ENCODE measurements at regions not wholly inside any gene's neighbourhood (a gene's known extent, or its start where the extent isn't known, plus 50 kb on each side); places are given as distances from the start of the nearest gene placed in this dataset.

DNA sequence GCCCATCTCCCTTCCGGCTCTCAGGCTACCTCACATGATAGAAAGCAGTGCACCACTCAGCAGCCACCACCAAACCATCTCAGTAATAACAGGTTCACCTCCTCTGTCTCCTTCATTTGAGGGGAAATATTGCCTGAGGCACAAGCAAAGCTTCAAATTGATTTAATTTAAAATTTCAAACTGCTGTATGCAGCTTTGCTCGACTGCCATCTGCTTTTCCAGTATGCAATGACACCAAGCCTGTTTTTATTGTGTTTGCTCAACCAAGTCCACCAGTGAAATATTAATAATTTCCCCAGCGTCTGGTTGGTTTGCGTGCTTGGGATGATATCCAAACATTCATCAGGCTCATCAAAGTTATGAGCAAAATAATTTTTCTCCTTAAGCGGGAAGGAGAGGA, 552.4 kb upstream of the DAB1 start:
- no peak overlapping the region for H3K27ac ChIP-seq (ENCODE audit: low read depth in 2 of 2, low read length in 1 of 2)
- no peak overlapping the region for H3K4me3 ChIP-seq (ENCODE audit: low read depth in 1 of 2, low read length in 2 of 2)
- no peaks in the 10 kb centered on the region for H3K27me3 ChIP-seq (ENCODE audit: control insufficient read depth in 1 of 2, insufficient read depth in 2 of 2, low read length in 2 of 2)
- 74 to 76% methylated on average over 5 of the region's 5 CpGs for WGBS, 2 donors
- H3K4me1 ChIP-seq (ENCODE audit: control insufficient read depth in 2 of 2, insufficient read depth in 2 of 2, low read length in 1 of 2): no peaks in the 10 kb centered on the region
- no peaks in the 10 kb centered on the region for H3K9me3 ChIP-seq (ENCODE audit: control insufficient read depth in 2 of 2, insufficient read depth in 1 of 2, low read depth in 1 of 2, low read length in 1 of 2)
- H3K36me3 ChIP-seq (ENCODE audit: control insufficient read depth in 2 of 2, insufficient read depth in 2 of 2, low read length in 1 of 2): no peaks in the 10 kb centered on the region

- Histone ChIP-seq H3K4me1 (ENCODE audit: control insufficient read depth in 2 of 2, insufficient read depth in 2 of 2, low read length in 1 of 2) (no peaks in the 10 kb centered on the region), H3K4me3 (ENCODE audit: low read depth in 1 of 2, low read length in 2 of 2) (no peak overlapping the region), H3K27ac (ENCODE audit: low read depth in 2 of 2, low read length in 1 of 2) (no peak overlapping the region), H3K36me3 (ENCODE audit: control insufficient read depth in 2 of 2, insufficient read depth in 2 of 2, low read length in 1 of 2) (no peaks in the 10 kb centered on the region), H3K27me3 (ENCODE audit: control insufficient read depth in 1 of 2, insufficient read depth in 2 of 2, low read length in 2 of 2) (no peaks in the 10 kb centered on the region), H3K9me3 (ENCODE audit: control insufficient read depth in 2 of 2, insufficient read depth in 1 of 2, low read depth in 1 of 2, low read length in 1 of 2) (no peaks in the 10 kb centered on the region)
- WGBS, 2 donors: 75 to 83% methylated on average over 5 of the region's 5 CpGs
Observed at GRCh38 chr1:57968321-57968720, 544.5 kb upstream of the DAB1 start.

DNA sequence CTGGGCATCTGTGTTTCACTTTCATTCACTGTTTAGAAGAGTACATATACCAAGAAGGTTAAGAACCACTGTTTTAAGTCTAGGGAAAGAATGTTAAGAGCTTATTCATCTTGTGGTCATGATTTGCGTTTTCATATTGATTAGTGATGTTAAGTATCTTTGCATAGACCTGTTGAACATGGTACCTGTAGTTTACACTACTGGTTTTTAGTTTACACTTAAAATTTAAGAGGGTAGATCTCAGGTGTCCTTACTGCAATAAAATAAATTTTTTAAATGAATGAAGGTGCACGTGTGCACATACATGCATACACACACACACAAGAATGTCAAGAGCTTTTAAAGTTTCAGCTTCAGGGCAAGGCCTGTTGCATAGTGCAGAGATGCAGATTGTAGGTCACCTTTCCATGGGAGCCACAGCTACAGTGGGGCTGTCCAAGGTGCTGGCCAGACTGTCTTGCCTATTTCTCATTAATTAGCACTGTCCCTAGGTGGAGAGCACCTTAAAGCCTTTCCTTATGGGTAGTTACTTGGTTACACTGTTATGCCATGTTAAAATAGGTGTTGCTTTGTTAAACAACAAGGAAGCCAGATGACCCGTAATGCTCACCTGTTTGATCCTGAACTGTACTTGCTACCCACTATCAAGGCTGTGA, 543.0 kb upstream of the DAB1 start:
- no peaks in the 10 kb centered on the region for H3K9me3 ChIP-seq (ENCODE audit: control insufficient read depth in 2 of 2, insufficient read depth in 1 of 2, low read depth in 1 of 2, low read length in 1 of 2)
- no peak overlapping the region for H3K4me3 ChIP-seq (ENCODE audit: low read depth in 1 of 2, low read length in 2 of 2)
- no peaks in the 10 kb centered on the region for H3K4me1 ChIP-seq (ENCODE audit: control insufficient read depth in 2 of 2, insufficient read depth in 2 of 2, low read length in 1 of 2)
- no peaks in the 10 kb centered on the region for H3K27me3 ChIP-seq (ENCODE audit: control insufficient read depth in 1 of 2, insufficient read depth in 2 of 2, low read length in 2 of 2)
- WGBS, 2 donors: 42 to 43% methylated on average over 3 of the region's 3 CpGs
- H3K36me3 ChIP-seq (ENCODE audit: control insufficient read depth in 2 of 2, insufficient read depth in 2 of 2, low read length in 1 of 2): no peaks in the 10 kb centered on the region
- H3K27ac ChIP-seq (ENCODE audit: low read depth in 2 of 2, low read length in 1 of 2): no peak overlapping the region

DNA sequence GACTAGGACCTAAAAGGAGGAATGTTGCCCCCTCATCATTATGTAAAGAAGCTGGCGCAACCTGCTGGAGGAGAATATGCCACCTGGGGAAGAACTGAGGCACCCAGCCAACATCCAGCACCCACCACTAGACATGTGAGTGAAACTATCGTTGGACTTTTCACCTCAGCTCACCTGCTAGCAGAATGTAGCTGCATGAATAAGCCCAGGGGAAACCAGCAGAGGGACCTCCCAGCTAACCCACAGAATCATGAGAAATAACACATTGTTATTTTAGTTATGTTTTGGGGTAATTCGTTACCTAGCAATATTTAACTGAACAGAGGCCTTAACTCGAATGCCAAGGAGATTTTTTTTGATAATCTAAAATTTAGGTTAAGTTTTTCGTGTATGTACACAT, 542.5 kb upstream of the DAB1 start:
- no peaks in the 10 kb centered on the region for H3K27me3 ChIP-seq (ENCODE audit: control insufficient read depth in 1 of 2, insufficient read depth in 2 of 2, low read length in 2 of 2)
- no peak overlapping the region for H3K4me3 ChIP-seq (ENCODE audit: low read depth in 1 of 2, low read length in 2 of 2)
- H3K4me1 ChIP-seq (ENCODE audit: control insufficient read depth in 2 of 2, insufficient read depth in 2 of 2, low read length in 1 of 2): no peaks in the 10 kb centered on the region
- no peaks in the 10 kb centered on the region for H3K36me3 ChIP-seq (ENCODE audit: control insufficient read depth in 2 of 2, insufficient read depth in 2 of 2, low read length in 1 of 2)
- H3K27ac ChIP-seq (ENCODE audit: low read depth in 2 of 2, low read length in 1 of 2): no peak overlapping the region
- no peaks in the 10 kb centered on the region for H3K9me3 ChIP-seq (ENCODE audit: control insufficient read depth in 2 of 2, insufficient read depth in 1 of 2, low read depth in 1 of 2, low read length in 1 of 2)
- 63 to 66% methylated on average over 5 of the region's 5 CpGs for WGBS, 2 donors

GRCh38 chr1:57963581-57963980, 539.7 kb upstream of the DAB1 start:
- WGBS, 2 donors: 81 to 87% methylated on average over 6 of the region's 6 CpGs
- H3K4me3 ChIP-seq (ENCODE audit: low read depth in 1 of 2, low read length in 2 of 2): no peak overlapping the region
- H3K9me3 ChIP-seq (ENCODE audit: control insufficient read depth in 2 of 2, insufficient read depth in 1 of 2, low read depth in 1 of 2, low read length in 1 of 2): no peaks in the 10 kb centered on the region

DNA sequence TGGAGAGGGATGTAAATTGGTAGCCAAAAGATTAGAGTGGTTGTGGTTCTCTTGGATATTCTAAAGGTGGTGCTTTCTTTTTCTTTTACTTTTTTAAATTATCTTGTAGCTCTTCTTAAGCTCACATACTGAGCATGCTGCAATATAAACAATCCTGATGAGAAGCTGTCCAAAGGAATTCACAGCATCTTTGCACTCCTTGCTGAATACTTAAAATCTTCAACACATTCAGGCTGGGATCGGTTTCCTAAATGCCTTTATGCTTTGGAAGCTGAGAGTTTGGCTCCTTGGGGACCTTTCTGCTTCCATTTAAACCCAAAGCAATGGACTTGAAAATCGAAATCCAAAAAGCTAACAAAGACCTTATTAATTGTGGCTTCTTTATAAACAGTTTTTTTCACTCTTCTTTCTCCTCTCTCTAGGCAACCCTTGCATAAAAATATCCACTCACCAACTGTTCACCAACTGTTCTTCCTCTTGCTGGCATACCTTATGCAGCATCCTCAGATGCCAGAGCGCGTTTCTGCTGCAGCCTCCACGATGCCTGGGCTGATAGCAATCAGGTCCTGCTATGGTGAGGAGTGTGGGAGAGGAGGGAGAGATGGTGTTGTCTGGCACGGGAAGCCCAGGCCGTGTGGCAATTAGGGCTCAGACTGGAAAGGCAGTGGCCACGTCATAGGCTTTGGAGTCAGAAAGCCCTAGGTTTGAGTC, 535.8 kb upstream of the DAB1 start:
- H3K4me3 ChIP-seq (ENCODE audit: low read depth in 1 of 2, low read length in 2 of 2): no peak overlapping the region
- H3K4me1 ChIP-seq (ENCODE audit: control insufficient read depth in 2 of 2, insufficient read depth in 2 of 2, low read length in 1 of 2): no peaks in the 10 kb centered on the region
- no peaks in the 10 kb centered on the region for H3K9me3 ChIP-seq (ENCODE audit: control insufficient read depth in 2 of 2, insufficient read depth in 1 of 2, low read depth in 1 of 2, low read length in 1 of 2)
- no peaks in the 10 kb centered on the region for H3K27me3 ChIP-seq (ENCODE audit: control insufficient read depth in 1 of 2, insufficient read depth in 2 of 2, low read length in 2 of 2)
- WGBS, 2 donors: 65 to 66% methylated on average over 8 of the region's 8 CpGs
- H3K36me3 ChIP-seq (ENCODE audit: control insufficient read depth in 2 of 2, insufficient read depth in 2 of 2, low read length in 1 of 2): no peaks in the 10 kb centered on the region
- H3K27ac ChIP-seq (ENCODE audit: low read depth in 2 of 2, low read length in 1 of 2): no peak overlapping the region

More at GRCh38 chr1:57963581-57963980, 539.7 kb upstream of the DAB1 start:
- Histone ChIP-seq H3K4me1 (ENCODE audit: control insufficient read depth in 2 of 2, insufficient read depth in 2 of 2, low read length in 1 of 2) (no peaks in the 10 kb centered on the region), H3K36me3 (ENCODE audit: control insufficient read depth in 2 of 2, insufficient read depth in 2 of 2, low read length in 1 of 2) (no peaks in the 10 kb centered on the region), H3K27me3 (ENCODE audit: control insufficient read depth in 1 of 2, insufficient read depth in 2 of 2, low read length in 2 of 2) (no peaks in the 10 kb centered on the region), H3K27ac (ENCODE audit: low read depth in 2 of 2, low read length in 1 of 2) (no peak overlapping the region)

- Histone ChIP-seq H3K9me3 (ENCODE audit: control insufficient read depth in 2 of 2, insufficient read depth in 1 of 2, low read depth in 1 of 2, low read length in 1 of 2) (no peaks in the 10 kb centered on the region), H3K36me3 (ENCODE audit: control insufficient read depth in 2 of 2, insufficient read depth in 2 of 2, low read length in 1 of 2) (no peaks in the 10 kb centered on the region), H3K27me3 (ENCODE audit: control insufficient read depth in 1 of 2, insufficient read depth in 2 of 2, low read length in 2 of 2) (no peaks in the 10 kb centered on the region), H3K4me1 (ENCODE audit: control insufficient read depth in 2 of 2, insufficient read depth in 2 of 2, low read length in 1 of 2) (no peaks in the 10 kb centered on the region), H3K27ac (ENCODE audit: low read depth in 2 of 2, low read length in 1 of 2) (no peak overlapping the region), H3K4me3 (ENCODE audit: low read depth in 1 of 2, low read length in 2 of 2) (no peak overlapping the region)
- 43 to 73% methylated on average over 2 of the region's 2 CpGs for WGBS, 2 donors
Observed at GRCh38 chr1:57957576-57957975, 533.7 kb upstream of the DAB1 start.

- H3K4me3 ChIP-seq (ENCODE audit: low read depth in 1 of 2, low read length in 2 of 2): no peak overlapping the region
- no peaks in the 10 kb centered on the region for H3K9me3 ChIP-seq (ENCODE audit: control insufficient read depth in 2 of 2, insufficient read depth in 1 of 2, low read depth in 1 of 2, low read length in 1 of 2)
- no peaks in the 10 kb centered on the region for H3K36me3 ChIP-seq (ENCODE audit: control insufficient read depth in 2 of 2, insufficient read depth in 2 of 2, low read length in 1 of 2)
- no peak overlapping the region for H3K27ac ChIP-seq (ENCODE audit: low read depth in 2 of 2, low read length in 1 of 2)
- no peaks in the 10 kb centered on the region for H3K4me1 ChIP-seq (ENCODE audit: control insufficient read depth in 2 of 2, insufficient read depth in 2 of 2, low read length in 1 of 2)
- WGBS, 2 donors: 55 to 66% methylated on average over 4 of the region's 4 CpGs
- H3K27me3 ChIP-seq (ENCODE audit: control insufficient read depth in 1 of 2, insufficient read depth in 2 of 2, low read length in 2 of 2): no peaks in the 10 kb centered on the region
Observed at GRCh38 chr1:57951390-57951789, 527.5 kb upstream of the DAB1 start.

GRCh38 chr1:57949168-57949567, 525.3 kb upstream of the DAB1 start:
- Histone ChIP-seq H3K4me3 (ENCODE audit: low read depth in 1 of 2, low read length in 2 of 2) (no peak overlapping the region), H3K27ac (ENCODE audit: low read depth in 2 of 2, low read length in 1 of 2) (no peak overlapping the region), H3K36me3 (ENCODE audit: control insufficient read depth in 2 of 2, insufficient read depth in 2 of 2, low read length in 1 of 2) (no peaks in the 10 kb centered on the region), H3K27me3 (ENCODE audit: control insufficient read depth in 1 of 2, insufficient read depth in 2 of 2, low read length in 2 of 2) (no peaks in the 10 kb centered on the region), H3K4me1 (ENCODE audit: control insufficient read depth in 2 of 2, insufficient read depth in 2 of 2, low read length in 1 of 2) (no peaks in the 10 kb centered on the region), H3K9me3 (ENCODE audit: control insufficient read depth in 2 of 2, insufficient read depth in 1 of 2, low read depth in 1 of 2, low read length in 1 of 2) (no peaks in the 10 kb centered on the region)
- WGBS, 2 donors: 67 to 68% methylated on average over 2 of the region's 2 CpGs

DNA sequence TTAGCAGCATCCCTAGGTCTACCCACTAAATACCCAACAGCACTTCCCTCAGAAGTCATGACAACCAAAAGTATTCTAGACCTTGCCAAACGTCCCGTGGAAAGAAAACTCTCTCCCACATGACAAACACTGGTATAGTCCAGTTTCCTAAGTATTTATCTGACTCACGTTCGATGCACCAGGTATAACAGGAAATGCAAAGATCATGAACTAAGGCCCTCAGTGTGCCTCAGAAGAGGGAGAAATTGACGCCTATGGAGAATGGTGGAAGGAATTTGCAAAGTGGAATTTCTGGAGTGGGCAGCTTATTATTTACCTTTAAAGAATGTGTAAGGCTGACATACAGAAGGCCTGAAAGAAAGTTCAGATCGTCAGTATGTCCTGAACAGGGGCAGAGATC, 523.6 kb upstream of the DAB1 start:
- 69% methylated on average over 6 of the region's 6 CpGs for WGBS, 2 donors
- Histone ChIP-seq H3K4me1 (ENCODE audit: control insufficient read depth in 2 of 2, insufficient read depth in 2 of 2, low read length in 1 of 2) (no peaks in the 10 kb centered on the region), H3K27ac (ENCODE audit: low read depth in 2 of 2, low read length in 1 of 2) (no peak overlapping the region), H3K27me3 (ENCODE audit: control insufficient read depth in 1 of 2, insufficient read depth in 2 of 2, low read length in 2 of 2) (no peaks in the 10 kb centered on the region), H3K36me3 (ENCODE audit: control insufficient read depth in 2 of 2, insufficient read depth in 2 of 2, low read length in 1 of 2) (no peaks in the 10 kb centered on the region), H3K9me3 (ENCODE audit: control insufficient read depth in 2 of 2, insufficient read depth in 1 of 2, low read depth in 1 of 2, low read length in 1 of 2) (no peaks in the 10 kb centered on the region), H3K4me3 (ENCODE audit: low read depth in 1 of 2, low read length in 2 of 2) (no peak overlapping the region)

Measured in esophagus (tissue), 2 donors.